ENCODE measurements at regions not wholly inside any gene's neighbourhood (a gene's known extent, or its start where the extent isn't known, plus 50 kb on each side); places are given as distances from the start of the nearest gene placed in this dataset.

GRCh38 chr4:116413222-116413621 lies 672.2 kb downstream of the TRAM1L1 start:
- Mint-ChIP-seq H3K4me3 (no peak overlapping the region), H3K36me3 (no peaks in the 10 kb centered on the region), H3K9me3 (peaks cover 3% of the 10 kb centered on the region), H3K4me1 (no peaks in the 10 kb centered on the region), H3K27ac (no peak overlapping the region), H3K27me3 (no peaks in the 10 kb centered on the region)
- DNase-seq = no peak

- H3K36me3 Mint-ChIP-seq = no peaks in the 10 kb centered on the region
- no peaks in the 10 kb centered on the region for H3K4me1 Mint-ChIP-seq
- H3K9me3 Mint-ChIP-seq = peaks cover 1% of the 10 kb centered on the region
- no peak overlapping the region for H3K4me3 Mint-ChIP-seq
- H3K27ac Mint-ChIP-seq = no peak overlapping the region
- DNase-seq = no peak
- H3K27me3 Mint-ChIP-seq = no peaks in the 10 kb centered on the region
Observed at GRCh38 chr4:116401293-116401692, 684.1 kb downstream of the TRAM1L1 start.

GRCh38 chr4:116400480-116400879 lies 684.9 kb downstream of the TRAM1L1 start:
- no peak for DNase-seq

GRCh38 chr4:116397714-116398113 lies 687.7 kb downstream of the TRAM1L1 start:
- Mint-ChIP-seq H3K27me3 (no peaks in the 10 kb centered on the region), H3K4me1 (no peaks in the 10 kb centered on the region), H3K27ac (no peak overlapping the region), H3K9me3 (no peaks in the 10 kb centered on the region), H3K4me3 (no peak overlapping the region), H3K36me3 (no peaks in the 10 kb centered on the region)
- no peak for DNase-seq

More at GRCh38 chr4:116400480-116400879, 684.9 kb downstream of the TRAM1L1 start:
- H3K4me1 Mint-ChIP-seq = no peaks in the 10 kb centered on the region
- H3K27me3 Mint-ChIP-seq = no peaks in the 10 kb centered on the region
- no peak overlapping the region for H3K27ac Mint-ChIP-seq
- H3K9me3 Mint-ChIP-seq = peaks cover 1% of the 10 kb centered on the region
- H3K36me3 Mint-ChIP-seq = no peaks in the 10 kb centered on the region
- no peak overlapping the region for H3K4me3 Mint-ChIP-seq

GRCh38 chr4:116397291-116397690 lies 688.1 kb downstream of the TRAM1L1 start:
- Mint-ChIP-seq H3K27me3 (no peaks in the 10 kb centered on the region), H3K9me3 (no peaks in the 10 kb centered on the region)
- no peak for DNase-seq

GRCh38 chr4:116395408-116395807 lies 690.0 kb downstream of the TRAM1L1 start:
- no peak for DNase-seq
- Mint-ChIP-seq H3K4me3 (no peak overlapping the region), H3K9me3 (no peaks in the 10 kb centered on the region), H3K27me3 (no peaks in the 10 kb centered on the region), H3K27ac (no peak overlapping the region), H3K36me3 (no peaks in the 10 kb centered on the region), H3K4me1 (no peaks in the 10 kb centered on the region)

More at GRCh38 chr4:116397291-116397690, 688.1 kb downstream of the TRAM1L1 start:
- H3K36me3 Mint-ChIP-seq = no peaks in the 10 kb centered on the region
- no peaks in the 10 kb centered on the region for H3K4me1 Mint-ChIP-seq
- no peak overlapping the region for H3K4me3 Mint-ChIP-seq
- H3K27ac Mint-ChIP-seq = no peak overlapping the region

GRCh38 chr4:116391020-116391419 lies 694.4 kb downstream of the TRAM1L1 start:
- Mint-ChIP-seq H3K9me3 (no peaks in the 10 kb centered on the region), H3K27ac (no peak overlapping the region), H3K4me1 (no peaks in the 10 kb centered on the region), H3K27me3 (no peaks in the 10 kb centered on the region), H3K36me3 (no peaks in the 10 kb centered on the region), H3K4me3 (no peak overlapping the region)
- no peak for DNase-seq

GRCh38 chr4:116389139-116389538 lies 696.2 kb downstream of the TRAM1L1 start:
- no peak overlapping the region for H3K4me3 Mint-ChIP-seq
- no peaks in the 10 kb centered on the region for H3K4me1 Mint-ChIP-seq
- no peaks in the 10 kb centered on the region for H3K36me3 Mint-ChIP-seq
- no peaks in the 10 kb centered on the region for H3K9me3 Mint-ChIP-seq
- no peaks in the 10 kb centered on the region for H3K27me3 Mint-ChIP-seq
- H3K27ac Mint-ChIP-seq = no peak overlapping the region
- no peak for DNase-seq

GRCh38 chr4:116387937-116388474 lies 697.4 kb downstream of the TRAM1L1 start:
- no peaks in the 10 kb centered on the region for H3K36me3 Mint-ChIP-seq
- no peak overlapping the region for H3K4me3 Mint-ChIP-seq
- H3K9me3 Mint-ChIP-seq = no peaks in the 10 kb centered on the region
- H3K27ac Mint-ChIP-seq = no peak overlapping the region
- DNase-seq = no peak
- H3K27me3 Mint-ChIP-seq = no peaks in the 10 kb centered on the region
- no peaks in the 10 kb centered on the region for H3K4me1 Mint-ChIP-seq

- H3K9me3 Mint-ChIP-seq = no peaks in the 10 kb centered on the region
- DNase-seq = no peak
- H3K27ac Mint-ChIP-seq = no peak overlapping the region
- H3K36me3 Mint-ChIP-seq = no peaks in the 10 kb centered on the region
- H3K27me3 Mint-ChIP-seq = no peaks in the 10 kb centered on the region
- H3K4me3 Mint-ChIP-seq = no peak overlapping the region
- H3K4me1 Mint-ChIP-seq = no peaks in the 10 kb centered on the region
Observed at GRCh38 chr4:116386856-116387255, 698.5 kb downstream of the TRAM1L1 start.

GRCh38 chr4:116385583-116385982 lies 699.8 kb downstream of the TRAM1L1 start:
- H3K4me3 Mint-ChIP-seq = no peak overlapping the region
- H3K4me1 Mint-ChIP-seq = no peaks in the 10 kb centered on the region
- H3K36me3 Mint-ChIP-seq = no peaks in the 10 kb centered on the region
- no peaks in the 10 kb centered on the region for H3K27me3 Mint-ChIP-seq
- H3K9me3 Mint-ChIP-seq = no peaks in the 10 kb centered on the region
- no peak for DNase-seq
- no peak overlapping the region for H3K27ac Mint-ChIP-seq

- no peak overlapping the region for H3K4me3 Mint-ChIP-seq
- H3K27ac Mint-ChIP-seq = no peak overlapping the region
- no peaks in the 10 kb centered on the region for H3K9me3 Mint-ChIP-seq
- DNase-seq = no peak
- no peaks in the 10 kb centered on the region for H3K27me3 Mint-ChIP-seq
- H3K4me1 Mint-ChIP-seq = no peaks in the 10 kb centered on the region
- no peaks in the 10 kb centered on the region for H3K36me3 Mint-ChIP-seq
Observed at GRCh38 chr4:116374815-116375214, 710.6 kb downstream of the TRAM1L1 start.

- H3K27me3 Mint-ChIP-seq = no peaks in the 10 kb centered on the region
- H3K4me3 Mint-ChIP-seq = no peak overlapping the region
- H3K27ac Mint-ChIP-seq = no peak overlapping the region
- H3K9me3 Mint-ChIP-seq = peaks cover 3% of the 10 kb centered on the region
- no peak for DNase-seq
- no peaks in the 10 kb centered on the region for H3K4me1 Mint-ChIP-seq
- H3K36me3 Mint-ChIP-seq = no peaks in the 10 kb centered on the region
Observed at GRCh38 chr4:116362583-116362982, 722.8 kb downstream of the TRAM1L1 start.

GRCh38 chr4:116361790-116362189 lies 723.6 kb downstream of the TRAM1L1 start:
- DNase-seq = no peak
- H3K27me3 Mint-ChIP-seq = no peaks in the 10 kb centered on the region
- no peaks in the 10 kb centered on the region for H3K4me1 Mint-ChIP-seq
- H3K9me3 Mint-ChIP-seq = peaks cover 3% of the 10 kb centered on the region
- H3K27ac Mint-ChIP-seq = no peak overlapping the region
- no peaks in the 10 kb centered on the region for H3K36me3 Mint-ChIP-seq
- no peak overlapping the region for H3K4me3 Mint-ChIP-seq

- Mint-ChIP-seq H3K36me3 (no peaks in the 10 kb centered on the region), H3K27me3 (no peaks in the 10 kb centered on the region), H3K4me3 (no peak overlapping the region), H3K4me1 (no peaks in the 10 kb centered on the region), H3K9me3 (peaks cover 3% of the 10 kb centered on the region), H3K27ac (no peak overlapping the region)
- peak; percentile 15 for DNase-seq
Observed at GRCh38 chr4:116358633-116359222, 726.6 kb downstream of the TRAM1L1 start.

- H3K27me3 Mint-ChIP-seq = no peaks in the 10 kb centered on the region
- peaks cover 3% of the 10 kb centered on the region for H3K9me3 Mint-ChIP-seq
- H3K4me3 Mint-ChIP-seq = no peak overlapping the region
- no peaks in the 10 kb centered on the region for H3K36me3 Mint-ChIP-seq
- no peak overlapping the region for H3K27ac Mint-ChIP-seq
- DNase-seq = no peak
- H3K4me1 Mint-ChIP-seq = no peaks in the 10 kb centered on the region
Observed at GRCh38 chr4:116357758-116358157, 727.6 kb downstream of the TRAM1L1 start.
